OCI-LY7 (cell line): ENCODE measurements at regions not wholly inside any gene's neighbourhood (a gene's known extent, or its start where the extent isn't known, plus 50 kb on each side); places are given as distances from the start of the nearest gene placed in this dataset.

ENCODE experiments used
- BruUV-seq: library from RNA; stranded (reverse); fragments of 400-500 nt; replicated peaks from 2 replicates; lab custom pipeline; 2021; lab: Mats Ljungman, UMichigan
- CTCF ChIA-PET: fragments of 300-600 bp; sonication (Branson Sonifier 250); formaldehyde crosslinking; loops from one replicate; lab custom pipeline; 2022; ENCODE audit warnings: antibody characterized with exemption; ENCODE audit not compliant: unreplicated experiment; lab: Charles Lee
- POLR2A ChIA-PET: fragments of 300-600 bp; sonication (Branson Sonifier 250); formaldehyde crosslinking; loops from one replicate; lab custom pipeline; 2022; ENCODE audit warnings: antibody characterized with exemption; lab: Charles Lee
- DNase-seq: peaks from one replicate; pipeline ENCODE4 v3.0.0-alpha.2; 2015; ENCODE audit warnings: low spot score
- H2AFZ ChIP-seq: fragments of 200-600 bp; sonication (generic), shearing (Covaris generic); 2 replicates; pipeline ENCODE4 v1.6.1; 2014; ENCODE audit warnings: mild to moderate bottlenecking, antibody characterized with exemption, low read length, moderate library complexity
- H3K27ac ChIP-seq: fragments of 200-600 bp; sonication (generic); 2 replicates; pipeline ENCODE4 v1.5.1; 2014; ENCODE audit warnings: mixed run types, low read depth, mild to moderate bottlenecking, moderate library complexity, low read length, inconsistent platforms; ENCODE audit not compliant: poor library complexity, severe bottlenecking
- H3K36me3 ChIP-seq: fragments of 200-600 bp; sonication (generic); 2 replicates; pipeline ENCODE4 v1.6.1; 2014; ENCODE audit warnings: mild to moderate bottlenecking, antibody characterized with exemption, low read length, moderate library complexity, mixed read lengths; ENCODE audit not compliant: insufficient read depth
- H3K4me1 ChIP-seq: fragments of 200-600 bp; sonication (generic); 2 replicates; pipeline ENCODE4 v1.5.1; 2014; ENCODE audit warnings: mild to moderate bottlenecking, low read length; ENCODE audit not compliant: insufficient read depth, poor library complexity, severe bottlenecking
- H3K4me2 ChIP-seq: fragments of 200-600 bp; sonication (generic); 2 replicates; pipeline ENCODE4 v1.6.1; 2014; ENCODE audit warnings: mild to moderate bottlenecking, low read length
- H3K4me3 ChIP-seq: fragments of 200-600 bp; sonication (generic); 2 replicates; pipeline ENCODE4 v1.5.1; 2014; ENCODE audit warnings: mild to moderate bottlenecking, low read depth, low read length; ENCODE audit not compliant: poor library complexity, severe bottlenecking
- H3K79me2 ChIP-seq: fragments of 200-600 bp; sonication (generic); 2 replicates; pipeline ENCODE4 v1.6.1; 2016; ENCODE audit warnings: low read depth, mild to moderate bottlenecking, low read length, moderate library complexity, mixed read lengths; ENCODE audit not compliant: insufficient read depth
- H3K9me2 ChIP-seq: fragments of 200-600 bp; sonication (generic); 2 replicates; pipeline ENCODE4 v1.6.1; 2016; ENCODE audit warnings: mild to moderate bottlenecking, low read length, mixed read lengths; ENCODE audit not compliant: insufficient read depth
- H3K9me3 ChIP-seq: fragments of 200-600 bp; sonication (generic); 2 replicates; pipeline ENCODE4 v1.6.1; 2014; ENCODE audit warnings: mild to moderate bottlenecking, mixed run types, low read length, mixed read lengths
- H4K20me1 ChIP-seq: fragments of 200-600 bp; sonication (generic); 2 replicates; pipeline ENCODE4 v1.6.1; 2014; ENCODE audit warnings: mild to moderate bottlenecking, antibody characterized with exemption, low read length, moderate library complexity, mixed read lengths; ENCODE audit not compliant: insufficient read depth
- EZH2phosphoT487 ChIP-seq: fragments of 200-600 bp; sonication (generic); IDR thresholded peaks from 2 replicates; pipeline ENCODE4 v1.6.1; 2018; ENCODE audit warnings: low read depth, borderline replicate concordance, mild to moderate bottlenecking, mixed run types, antibody characterized with exemption, low read length, moderate library complexity, mixed read lengths
- intact Hi-C: fragments of 100-400 bp; cut with micrococcal nuclease; formaldehyde crosslinking; loops from one replicate; pipeline ENCODE4 v1.10.0; 2022; ENCODE audit not compliant: unreplicated experiment
- TF ChIP-seq, protein P1 (sequence below): fragments of 200-600 bp; sonication (generic); conservative IDR thresholded peaks from 2 replicates; pipeline ENCODE4 v1.5.1; 2014; ENCODE audit warnings: mild to moderate bottlenecking, antibody characterized with exemption, low read length, moderate library complexity, mixed read lengths

DNA sequence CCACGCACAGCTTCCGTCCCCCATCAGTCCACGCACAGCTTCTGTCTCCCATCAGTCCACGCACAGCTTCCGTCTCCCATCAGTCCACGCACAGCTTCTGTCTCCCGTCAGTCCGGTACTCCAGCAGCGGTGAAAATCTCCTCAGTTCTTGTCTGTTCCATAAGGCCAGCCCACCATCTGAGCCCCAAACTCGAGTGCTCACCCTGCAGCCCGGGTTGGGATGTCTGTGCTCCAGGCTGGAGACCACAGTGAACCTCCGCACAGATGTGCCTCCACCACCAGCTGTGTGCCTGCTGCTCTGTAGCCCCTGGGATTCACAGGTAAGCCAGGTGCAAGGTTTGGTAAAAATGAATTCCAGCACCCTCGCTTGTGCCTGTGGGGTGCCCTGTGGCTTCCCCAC lies 258.6 kb downstream of the NPHP4 start:
- POLR2A ChIA-PET = no interaction called here
- TF ChIP-seq, protein P1, sequence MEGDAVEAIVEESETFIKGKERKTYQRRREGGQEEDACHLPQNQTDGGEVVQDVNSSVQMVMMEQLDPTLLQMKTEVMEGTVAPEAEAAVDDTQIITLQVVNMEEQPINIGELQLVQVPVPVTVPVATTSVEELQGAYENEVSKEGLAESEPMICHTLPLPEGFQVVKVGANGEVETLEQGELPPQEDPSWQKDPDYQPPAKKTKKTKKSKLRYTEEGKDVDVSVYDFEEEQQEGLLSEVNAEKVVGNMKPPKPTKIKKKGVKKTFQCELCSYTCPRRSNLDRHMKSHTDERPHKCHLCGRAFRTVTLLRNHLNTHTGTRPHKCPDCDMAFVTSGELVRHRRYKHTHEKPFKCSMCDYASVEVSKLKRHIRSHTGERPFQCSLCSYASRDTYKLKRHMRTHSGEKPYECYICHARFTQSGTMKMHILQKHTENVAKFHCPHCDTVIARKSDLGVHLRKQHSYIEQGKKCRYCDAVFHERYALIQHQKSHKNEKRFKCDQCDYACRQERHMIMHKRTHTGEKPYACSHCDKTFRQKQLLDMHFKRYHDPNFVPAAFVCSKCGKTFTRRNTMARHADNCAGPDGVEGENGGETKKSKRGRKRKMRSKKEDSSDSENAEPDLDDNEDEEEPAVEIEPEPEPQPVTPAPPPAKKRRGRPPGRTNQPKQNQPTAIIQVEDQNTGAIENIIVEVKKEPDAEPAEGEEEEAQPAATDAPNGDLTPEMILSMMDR = no peak
- no peak for TF ChIP-seq EZH2phosphoT487

DNA sequence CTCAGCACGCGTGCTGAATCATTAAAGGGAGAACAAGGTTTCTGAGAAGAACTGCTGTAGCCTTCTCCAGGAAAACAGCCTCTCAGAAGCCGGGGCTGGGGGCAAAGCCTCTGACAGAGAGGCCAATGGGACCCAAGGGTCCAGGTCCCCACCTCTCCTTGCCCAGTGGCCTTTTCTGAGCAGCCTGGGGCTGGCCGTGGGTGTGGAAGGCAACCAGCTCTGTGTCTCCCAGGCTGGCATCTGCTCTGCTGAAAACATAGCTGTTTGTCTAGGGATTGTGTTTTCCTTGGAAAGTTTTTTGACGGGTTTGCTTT lies 261.2 kb downstream of the NPHP4 start:
- TF ChIP-seq EZH2phosphoT487 = no peak
- TF ChIP-seq, protein P1 = no peak
- Histone ChIP-seq H3K4me2 (no peak overlapping the region), H3K4me3 (no peak overlapping the region), H3K9me2 (no peaks in the 10 kb centered on the region), H3K9me3 (no peaks in the 10 kb centered on the region), H3K36me3 (no peaks in the 10 kb centered on the region), H4K20me1 (no peaks in the 10 kb centered on the region), H3K4me1 (no peaks in the 10 kb centered on the region), H3K79me2 (no peaks in the 10 kb centered on the region), H3K27ac (no peak overlapping the region), H2AFZ (no peak overlapping the region)
- intact Hi-C loops = no loop called here
- BruUV-seq = no TSS peak
- DNase-seq = no peak
- POLR2A ChIA-PET = no interaction called here
- CTCF ChIA-PET = no interaction called here

More for the DNA sequence above, 258.6 kb downstream of the NPHP4 start:
- no peak overlapping the region for H3K27ac ChIP-seq
- DNase-seq = no peak
- H3K79me2 ChIP-seq = no peaks in the 10 kb centered on the region
- H3K36me3 ChIP-seq = no peaks in the 10 kb centered on the region
- intact Hi-C loops = no loop called here
- H3K4me2 ChIP-seq = no peak overlapping the region
- H3K4me3 ChIP-seq = no peak overlapping the region
- no peaks in the 10 kb centered on the region for H3K4me1 ChIP-seq
- H2AFZ ChIP-seq = no peak overlapping the region
- no peaks in the 10 kb centered on the region for H3K9me2 ChIP-seq
- H4K20me1 ChIP-seq = no peaks in the 10 kb centered on the region
- CTCF ChIA-PET = interaction anchor here (0.7 kb wide), 1 partner anchor 86 kb away, joined by 3 read pairs; no protein-coding TSS in a partner anchor
- H3K9me3 ChIP-seq = no peaks in the 10 kb centered on the region
- BruUV-seq = no TSS peak

DNA sequence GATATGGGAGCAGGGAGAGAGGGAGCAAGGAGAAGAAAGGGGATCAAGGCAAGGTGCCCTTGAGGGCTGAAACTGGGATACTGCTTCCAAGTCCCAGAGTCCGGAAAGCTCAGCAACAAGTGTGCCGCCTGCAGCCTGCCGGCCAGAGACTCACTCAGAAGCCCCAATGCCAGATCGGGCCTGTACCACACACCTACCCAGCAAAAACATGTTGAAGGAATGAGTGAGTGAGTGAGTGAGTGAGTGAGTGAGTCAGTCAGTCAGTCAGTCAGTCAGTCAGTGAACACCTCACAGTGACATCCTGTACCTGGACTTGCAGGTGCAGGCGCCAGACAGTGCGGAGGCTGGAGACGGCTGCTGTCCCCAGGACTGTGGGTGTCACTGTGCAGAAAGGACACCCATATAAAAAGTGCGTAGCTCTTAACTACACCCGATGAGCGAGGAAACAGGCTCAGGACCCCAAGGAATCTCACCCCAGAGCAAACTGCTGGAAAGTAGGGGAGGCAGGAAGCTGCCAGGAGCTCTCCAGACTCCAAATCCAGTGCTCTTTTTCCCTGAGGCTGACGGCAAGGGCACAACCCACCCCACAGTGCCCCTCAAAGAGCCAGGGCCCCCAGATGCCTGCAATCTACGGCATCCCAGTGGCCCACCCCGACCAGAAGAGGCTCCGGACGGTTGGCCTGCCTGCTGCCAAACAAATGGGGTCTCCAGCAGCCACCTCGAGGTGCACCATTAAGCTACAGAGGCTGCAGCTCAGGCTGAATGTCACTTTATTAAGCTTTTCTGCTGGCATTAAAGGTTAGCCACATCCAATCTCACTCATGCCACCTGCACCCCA lies 261.7 kb downstream of the NPHP4 start:
- H3K9me2 ChIP-seq = no peaks in the 10 kb centered on the region
- intact Hi-C loops = no loop called here
- DNase-seq = no peak
- no peaks in the 10 kb centered on the region for H4K20me1 ChIP-seq
- H3K4me1 ChIP-seq = no peaks in the 10 kb centered on the region
- no peaks in the 10 kb centered on the region for H3K36me3 ChIP-seq
- ChIA-PET CTCF (no interaction called here), POLR2A (no interaction called here)
- H3K4me2 ChIP-seq = no peak overlapping the region
- no peak overlapping the region for H2AFZ ChIP-seq
- no peaks in the 10 kb centered on the region for H3K9me3 ChIP-seq
- no TSS peak for BruUV-seq
- H3K79me2 ChIP-seq = no peaks in the 10 kb centered on the region
- TF ChIP-seq, protein P1 = no peak
- no peak for TF ChIP-seq EZH2phosphoT487
- no peak overlapping the region for H3K27ac ChIP-seq
- no peak overlapping the region for H3K4me3 ChIP-seq
